Hindlimb muscle (tissue), 1 donor: ENCODE measurements at regions not wholly inside any gene's neighbourhood (a gene's known extent, or its start where the extent isn't known, plus 50 kb on each side); places are given as distances from the start of the nearest gene placed in this dataset.

Source experiments
- DNase-seq: peaks from one replicate; pipeline ENCODE4 v3.0.0-alpha.2; 2013

DNA sequence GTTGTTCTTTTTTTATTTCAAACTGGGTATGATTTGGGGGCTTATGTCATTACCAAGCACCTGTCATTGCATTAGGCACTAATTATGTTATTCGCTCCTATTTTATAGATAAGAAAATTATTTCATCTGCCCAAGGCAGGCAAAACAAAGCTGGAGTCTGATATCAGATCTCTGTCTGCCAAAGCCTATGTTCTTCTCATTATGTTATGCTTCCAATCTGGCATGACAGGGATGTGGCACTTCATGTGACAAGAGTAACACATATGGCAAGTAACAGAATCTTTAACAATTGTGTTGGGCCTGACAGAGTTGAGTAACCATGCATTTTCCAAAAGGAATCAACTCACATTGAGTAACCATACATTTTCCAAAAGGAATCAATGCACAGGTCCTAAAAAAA lies 61.2 kb upstream of the TOM1L1 start:
- no peak for DNase-seq

DNA sequence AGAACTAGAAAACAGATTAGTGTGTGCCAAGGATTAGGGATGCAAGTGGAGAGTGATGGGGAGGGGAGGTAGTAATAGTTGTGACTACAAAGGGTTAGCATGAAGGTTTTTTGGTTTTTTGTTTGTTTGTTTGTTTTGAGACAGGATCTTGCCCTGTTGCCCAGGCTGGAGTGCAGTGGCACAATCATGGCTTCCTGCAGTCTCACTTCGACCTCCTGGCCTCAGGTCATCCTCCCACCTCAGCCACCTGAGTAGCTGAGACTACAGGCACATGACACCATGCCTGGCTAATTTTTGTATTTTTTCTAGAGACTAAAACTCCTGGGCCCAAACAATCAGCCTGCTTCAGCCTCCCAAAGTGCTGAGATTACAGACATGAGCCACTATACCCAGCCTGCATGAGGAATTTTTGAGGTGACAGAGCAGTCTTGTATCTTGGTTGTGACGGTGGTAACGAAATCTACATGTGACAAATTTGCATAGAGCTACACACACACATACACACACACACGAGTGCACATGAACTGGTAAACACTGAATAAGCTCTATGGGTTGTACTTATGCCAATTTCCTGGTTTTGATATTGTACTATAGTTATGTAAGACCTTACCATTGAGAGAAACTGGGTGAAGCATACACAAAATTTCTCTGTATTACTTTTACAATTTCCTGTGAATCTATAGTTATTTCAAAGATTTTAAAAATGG lies 59.6 kb upstream of the TOM1L1 start:
- no peak for DNase-seq

DNA sequence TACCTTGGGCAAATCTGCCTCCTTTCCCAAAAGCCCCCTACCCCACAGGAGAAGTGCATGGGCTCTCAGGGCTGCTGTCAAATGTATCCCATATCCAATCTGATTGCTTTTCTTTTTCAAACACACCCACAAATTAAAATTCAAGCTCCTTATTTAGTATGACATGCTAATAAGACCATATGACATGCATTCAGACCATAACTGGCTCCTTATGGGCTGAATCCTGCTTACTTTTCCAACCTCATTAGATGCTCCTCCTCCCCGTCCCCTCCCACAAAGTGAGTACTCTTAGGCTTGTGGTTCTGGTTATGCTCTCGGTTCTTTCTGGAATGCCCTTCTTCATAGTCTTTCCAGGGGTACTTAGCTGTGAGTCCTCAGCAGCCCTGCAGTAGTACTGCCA lies 59.0 kb upstream of the TOM1L1 start:
- no peak for DNase-seq

DNA sequence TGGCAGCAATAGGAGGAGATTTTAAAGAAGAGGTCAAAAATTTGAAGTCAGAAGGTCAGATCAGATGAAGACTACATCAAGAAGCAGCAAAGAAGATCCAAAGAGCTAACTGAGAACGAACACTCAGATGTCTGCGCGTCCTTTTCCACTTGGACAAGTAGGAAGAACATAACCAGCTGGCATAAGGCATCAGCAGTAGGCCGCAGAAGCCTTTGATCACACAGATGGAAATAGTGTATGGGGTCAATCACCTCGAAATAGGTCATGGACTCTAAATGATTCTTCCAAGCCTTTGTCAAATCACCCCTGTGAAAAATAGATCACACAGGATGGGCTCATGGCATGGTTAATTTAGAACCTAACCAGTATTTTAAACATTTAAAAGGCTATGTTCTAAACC lies 56.4 kb upstream of the TOM1L1 start:
- DNase-seq, result no peak

DNA sequence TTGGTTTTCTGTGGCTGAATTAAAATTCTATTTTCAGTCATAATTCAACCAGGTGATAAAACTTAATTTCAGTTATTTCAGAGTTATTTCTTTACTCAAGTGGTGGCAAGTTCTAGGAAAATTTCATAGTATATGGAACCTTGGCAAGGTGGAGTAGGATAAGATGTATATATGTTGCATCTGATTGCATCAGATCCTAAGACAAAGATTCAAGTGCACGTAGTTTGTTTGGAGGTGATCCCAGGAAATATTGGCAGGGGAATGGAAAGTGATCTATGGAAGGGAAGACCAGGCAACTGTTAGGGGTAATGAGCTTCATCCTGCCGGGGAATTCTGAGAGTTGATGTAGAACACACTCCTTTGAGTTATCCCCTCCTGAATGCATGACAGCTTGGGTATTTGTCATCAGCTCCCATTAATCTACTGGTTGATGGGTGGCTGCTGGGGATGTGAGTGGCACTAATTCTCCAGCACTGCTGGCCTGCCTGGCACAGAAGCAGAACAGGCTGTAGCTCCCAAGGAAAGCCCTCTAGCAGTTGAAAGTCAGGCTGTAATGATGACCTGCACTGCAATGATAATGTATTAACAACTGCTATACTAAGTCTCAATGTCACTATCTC lies 52.2 kb upstream of the TOM1L1 start:
- no peak for DNase-seq

DNA sequence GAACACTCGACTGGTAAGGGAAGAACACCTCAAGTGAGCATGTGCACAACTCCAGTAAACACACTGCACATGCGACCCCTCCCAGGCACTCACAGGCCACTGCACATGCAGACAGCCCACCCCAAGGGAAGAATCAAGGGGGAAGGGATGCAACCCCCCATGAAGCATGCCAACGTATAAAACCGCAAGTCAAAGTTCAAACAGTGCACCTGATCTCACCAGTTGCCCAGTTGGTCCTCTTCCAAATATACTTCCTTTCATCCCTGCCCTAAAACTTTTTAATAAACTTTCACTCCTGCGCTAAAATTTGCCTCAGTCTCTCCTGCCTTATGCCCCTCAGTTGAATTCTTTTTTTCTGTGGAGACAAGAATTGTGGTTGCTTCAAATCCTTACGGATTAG lies 51.0 kb upstream of the TOM1L1 start:
- no peak for DNase-seq
